GM12878 (cell line): ENCODE measurements at regions not wholly inside any gene's neighbourhood (a gene's known extent, or its start where the extent isn't known, plus 50 kb on each side); places are given as distances from the start of the nearest gene placed in this dataset.

Source experiments
- CREM ChIP-seq: IDR thresholded peaks from 2 replicates; pipeline ENCODE4 v1.6.1; 2014; ENCODE audit warnings: antibody characterized with exemption, low read depth
- CTCF ChIP-seq, 3 experiments: IDR thresholded peaks in 2 of 3; conservative IDR thresholded peaks in 1 of 3; 2 replicates each; pipeline ENCODE4 v1.5.1; 2011; ENCODE audit warnings: low read depth in 3 of 3, low read length in 3 of 3, mild to moderate bottlenecking in 3 of 3, control low read depth in 2 of 3, moderate library complexity in 2 of 3, inconsistent platforms in 1 of 3, mixed read lengths in 1 of 3; ENCODE audit not compliant: control insufficient read depth in 2 of 3, insufficient read depth in 1 of 3; ENCODE audit errors: extremely low read depth in 1 of 3
- HDAC2 ChIP-seq: fragments of 200-600 bp; sonication (generic); IDR thresholded peaks from 2 replicates; pipeline ENCODE4 v1.6.1; 2017
- WRNIP1 ChIP-seq: IDR thresholded peaks from 2 replicates; pipeline ENCODE4 v1.6.1; 2011; ENCODE audit warnings: low read depth, low read length, improper control_type of control experiment, borderline replicate concordance
- TF ChIP-seq, protein P1 (sequence below): IDR thresholded peaks from 2 replicates; pipeline ENCODE4 v1.6.1; 2011; ENCODE audit warnings: mild to moderate bottlenecking, low read depth, low read length, moderate library complexity; ENCODE audit not compliant: insufficient replicate concordance
- TF ChIP-seq, protein P2 (sequence below): IDR thresholded peaks from 2 replicates; pipeline ENCODE4 v1.6.1; 2012; ENCODE audit warnings: mild to moderate bottlenecking, low read depth, low read length

DNA sequence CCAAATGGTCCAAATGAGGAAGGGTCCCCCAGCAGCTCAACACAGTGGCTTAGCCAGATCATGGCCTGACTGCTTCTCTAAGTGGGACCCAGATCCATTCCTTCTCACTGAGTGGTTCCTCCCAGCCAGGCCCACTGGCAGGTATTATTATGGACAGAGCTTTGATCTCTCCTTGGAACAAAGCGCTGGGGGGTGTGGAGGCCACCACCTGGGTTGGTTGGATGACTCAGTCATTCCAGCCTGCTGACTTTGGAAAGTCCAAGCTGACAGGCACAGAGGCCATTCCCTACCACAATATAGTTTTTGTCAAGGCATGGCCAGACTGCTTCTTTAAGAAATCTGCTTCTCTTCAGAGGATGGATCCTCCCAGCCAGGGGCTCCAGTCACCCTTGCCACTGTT lies 341.1 kb downstream of the BTG1 start:
- TF ChIP-seq CTCF (IDR thresholded peaks at IDR 0.05 in 2 of 3, conservative IDR thresholded peaks at IDR 0.05 in 1 of 3; ENCODE audit: control insufficient read depth in 2 of 3, extremely low read depth in 1 of 3, insufficient read depth in 1 of 3, low read depth in 3 of 3, low read length in 3 of 3) (no peak), WRNIP1 (no peak), HDAC2 (no peak), CREM (no peak)
- TF ChIP-seq, protein P1, sequence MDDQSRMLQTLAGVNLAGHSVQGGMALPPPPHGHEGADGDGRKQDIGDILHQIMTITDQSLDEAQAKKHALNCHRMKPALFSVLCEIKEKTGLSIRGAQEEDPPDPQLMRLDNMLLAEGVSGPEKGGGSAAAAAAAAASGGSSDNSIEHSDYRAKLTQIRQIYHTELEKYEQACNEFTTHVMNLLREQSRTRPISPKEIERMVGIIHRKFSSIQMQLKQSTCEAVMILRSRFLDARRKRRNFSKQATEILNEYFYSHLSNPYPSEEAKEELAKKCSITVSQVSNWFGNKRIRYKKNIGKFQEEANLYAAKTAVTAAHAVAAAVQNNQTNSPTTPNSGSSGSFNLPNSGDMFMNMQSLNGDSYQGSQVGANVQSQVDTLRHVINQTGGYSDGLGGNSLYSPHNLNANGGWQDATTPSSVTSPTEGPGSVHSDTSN: no peak
- TF ChIP-seq, protein P2, sequence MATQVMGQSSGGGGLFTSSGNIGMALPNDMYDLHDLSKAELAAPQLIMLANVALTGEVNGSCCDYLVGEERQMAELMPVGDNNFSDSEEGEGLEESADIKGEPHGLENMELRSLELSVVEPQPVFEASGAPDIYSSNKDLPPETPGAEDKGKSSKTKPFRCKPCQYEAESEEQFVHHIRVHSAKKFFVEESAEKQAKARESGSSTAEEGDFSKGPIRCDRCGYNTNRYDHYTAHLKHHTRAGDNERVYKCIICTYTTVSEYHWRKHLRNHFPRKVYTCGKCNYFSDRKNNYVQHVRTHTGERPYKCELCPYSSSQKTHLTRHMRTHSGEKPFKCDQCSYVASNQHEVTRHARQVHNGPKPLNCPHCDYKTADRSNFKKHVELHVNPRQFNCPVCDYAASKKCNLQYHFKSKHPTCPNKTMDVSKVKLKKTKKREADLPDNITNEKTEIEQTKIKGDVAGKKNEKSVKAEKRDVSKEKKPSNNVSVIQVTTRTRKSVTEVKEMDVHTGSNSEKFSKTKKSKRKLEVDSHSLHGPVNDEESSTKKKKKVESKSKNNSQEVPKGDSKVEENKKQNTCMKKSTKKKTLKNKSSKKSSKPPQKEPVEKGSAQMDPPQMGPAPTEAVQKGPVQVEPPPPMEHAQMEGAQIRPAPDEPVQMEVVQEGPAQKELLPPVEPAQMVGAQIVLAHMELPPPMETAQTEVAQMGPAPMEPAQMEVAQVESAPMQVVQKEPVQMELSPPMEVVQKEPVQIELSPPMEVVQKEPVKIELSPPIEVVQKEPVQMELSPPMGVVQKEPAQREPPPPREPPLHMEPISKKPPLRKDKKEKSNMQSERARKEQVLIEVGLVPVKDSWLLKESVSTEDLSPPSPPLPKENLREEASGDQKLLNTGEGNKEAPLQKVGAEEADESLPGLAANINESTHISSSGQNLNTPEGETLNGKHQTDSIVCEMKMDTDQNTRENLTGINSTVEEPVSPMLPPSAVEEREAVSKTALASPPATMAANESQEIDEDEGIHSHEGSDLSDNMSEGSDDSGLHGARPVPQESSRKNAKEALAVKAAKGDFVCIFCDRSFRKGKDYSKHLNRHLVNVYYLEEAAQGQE: no peak
